WTC11 (cell line): ENCODE measurements at regions not wholly inside any gene's neighbourhood (a gene's known extent, or its start where the extent isn't known, plus 50 kb on each side); places are given as distances from the start of the nearest gene placed in this dataset.

Experiments used
- CTCF ChIP-seq: fragments of 200-600 bp; IDR thresholded peaks from 2 replicates; pipeline ENCODE4 v1.8.0; 2022; ENCODE audit warnings: antibody characterized with exemption
- ZBTB43 ChIP-seq: sonication (generic); formaldehyde crosslinking; IDR thresholded peaks from 2 replicates; pipeline ENCODE4 v1.8.1; 2023; ENCODE audit warnings: mild to moderate bottlenecking, missing genetic modification reagents

- TF ChIP-seq ZBTB43 = no peak
- TF ChIP-seq CTCF = no peak
Observed at GRCh38 chr18:22280453-22280750, 111.0 kb downstream of the GATA6 start.
